ENCODE measurements at regions not wholly inside any gene's neighbourhood (a gene's known extent, or its start where the extent isn't known, plus 50 kb on each side); places are given as distances from the start of the nearest gene placed in this dataset.

DNA sequence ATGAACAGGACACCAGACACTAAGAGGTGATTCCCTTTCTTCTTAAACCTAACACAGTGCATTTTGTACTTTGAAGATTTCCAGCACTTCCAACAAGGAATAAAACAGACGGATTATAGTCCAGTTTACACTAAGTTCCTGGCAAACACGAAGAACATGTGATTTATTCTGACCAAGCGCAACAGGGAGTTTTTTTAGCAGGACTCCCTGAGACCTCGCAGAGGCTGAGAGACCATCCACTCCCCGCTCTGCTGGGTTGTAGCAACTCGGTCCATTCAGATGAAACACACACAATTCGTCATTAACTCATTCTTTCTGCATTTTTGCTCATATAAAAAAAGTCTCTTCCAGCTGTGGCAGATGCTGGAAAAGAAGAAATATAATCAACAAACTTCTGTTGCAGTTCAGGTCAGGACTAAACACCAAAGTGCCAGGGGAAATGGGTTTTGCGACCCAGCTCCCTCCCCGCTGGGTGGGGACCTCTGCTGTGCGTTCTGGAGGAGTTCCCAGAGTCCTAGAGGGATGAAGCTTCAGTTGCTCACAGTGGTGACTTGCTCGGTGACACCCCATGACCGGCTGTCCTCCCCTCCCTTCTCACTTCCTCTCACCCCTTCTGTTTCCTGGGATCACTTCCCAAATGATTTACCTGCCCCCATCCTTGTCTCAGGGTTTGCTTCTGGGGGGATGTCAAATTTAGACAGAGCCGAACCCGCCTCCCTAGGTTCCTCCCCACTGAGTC is 52.5 kb downstream of the KCNF1 start:
- no peak for DNase-seq

- DNase-seq, result no peak
These were observed 53.6 kb downstream of the KCNF1 start for GRCh38 chr2:10965241-10965843.

- DNase-seq, result no peak
These were observed 54.3 kb downstream of the KCNF1 start for GRCh38 chr2:10966056-10966455.

DNA sequence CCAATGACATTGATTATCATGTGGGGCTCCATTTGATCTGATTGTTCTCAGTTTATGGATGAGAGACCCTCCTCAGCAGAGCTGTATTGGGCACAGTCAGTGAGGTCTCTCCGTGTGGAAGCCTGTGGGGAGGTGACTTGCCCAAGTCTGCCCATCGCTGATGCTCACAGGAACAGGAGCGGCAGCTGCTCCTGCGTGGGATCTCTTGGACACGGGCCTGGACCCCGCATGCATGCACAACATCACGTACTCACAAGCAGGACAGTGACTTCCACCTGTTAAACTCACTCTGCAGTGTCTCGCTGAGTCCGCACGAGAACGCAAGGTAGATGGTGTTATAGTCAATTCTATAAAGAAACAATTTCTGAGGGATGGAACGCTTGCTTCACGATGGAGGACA is 55.0 kb downstream of the KCNF1 start:
- no peak for DNase-seq

DNA sequence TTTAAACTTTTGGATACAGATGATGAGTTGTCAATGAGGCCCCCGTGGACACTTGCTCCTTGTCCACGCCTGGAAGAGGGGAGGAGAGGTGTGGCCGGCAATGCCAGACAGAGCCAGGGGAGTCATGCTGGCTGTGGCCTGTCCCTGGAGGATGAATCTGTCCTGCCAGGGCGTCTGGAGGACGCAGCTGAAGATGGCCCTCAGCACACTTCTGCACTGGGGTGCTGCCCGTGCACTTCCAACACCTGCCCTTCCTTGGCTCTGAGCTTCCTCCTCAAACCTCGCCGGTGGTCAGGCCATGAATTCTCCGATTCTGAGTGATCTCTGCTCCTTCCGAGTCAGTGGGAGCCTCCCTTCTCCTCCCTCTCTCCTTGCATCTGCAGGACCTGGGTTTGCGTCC is 56.4 kb downstream of the KCNF1 start:
- no peak for DNase-seq

- DNase-seq, result no peak
These were observed 58.9 kb downstream of the KCNF1 start for GRCh38 chr2:10970666-10971065.

- no peak for DNase-seq
These were observed 59.6 kb downstream of the KCNF1 start for GRCh38 chr2:10971161-10971887.

- DNase-seq, result no peak
These were observed 60.1 kb downstream of the KCNF1 start for GRCh38 chr2:10971888-10972260.

DNA sequence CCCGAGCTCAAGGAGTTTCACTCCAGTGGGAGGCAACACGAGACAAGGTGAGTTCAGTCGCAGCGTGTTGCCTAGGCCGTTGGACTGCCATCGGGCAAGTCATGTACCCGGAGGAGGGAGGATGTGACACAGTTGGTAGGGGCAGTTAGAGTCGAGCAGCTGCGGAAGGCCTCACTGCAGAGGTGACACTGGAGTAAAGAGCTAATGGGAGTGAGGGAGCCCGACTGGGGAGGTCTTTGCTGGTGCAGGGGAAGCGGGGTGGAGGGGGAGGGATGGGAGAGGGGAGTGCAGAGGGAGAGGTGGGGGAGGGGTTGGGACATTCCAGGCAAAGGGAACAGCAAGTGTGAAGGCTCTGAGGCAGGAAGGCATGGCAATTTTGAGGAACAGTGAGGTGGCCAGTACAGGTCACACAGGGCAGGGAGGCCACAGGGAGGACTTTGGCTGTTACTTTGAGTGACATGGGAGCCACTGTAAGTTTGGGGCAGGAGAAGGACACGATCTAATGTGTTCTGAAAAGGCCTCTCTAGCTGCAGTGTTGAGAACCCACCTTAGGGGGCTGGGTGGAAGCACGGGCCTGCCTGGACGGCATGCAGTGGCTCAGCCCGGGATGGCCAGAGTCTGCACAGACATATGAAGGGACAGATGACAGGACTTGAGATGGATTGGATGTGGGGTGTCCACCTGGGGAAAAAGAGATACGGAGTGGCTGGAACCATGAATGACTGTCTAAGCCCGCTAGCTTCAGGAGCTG is 61.1 kb downstream of the KCNF1 start:
- no peak for DNase-seq

GRCh38 chr2:10973766-10974165 is 62.0 kb downstream of the KCNF1 start:
- no peak for DNase-seq

- DNase-seq, result no peak
These were observed 65.3 kb downstream of the KCNF1 start for GRCh38 chr2:10977003-10977402.

- DNase-seq, result no peak
These were observed 65.9 kb downstream of the KCNF1 start for GRCh38 chr2:10977621-10978020.

DNA sequence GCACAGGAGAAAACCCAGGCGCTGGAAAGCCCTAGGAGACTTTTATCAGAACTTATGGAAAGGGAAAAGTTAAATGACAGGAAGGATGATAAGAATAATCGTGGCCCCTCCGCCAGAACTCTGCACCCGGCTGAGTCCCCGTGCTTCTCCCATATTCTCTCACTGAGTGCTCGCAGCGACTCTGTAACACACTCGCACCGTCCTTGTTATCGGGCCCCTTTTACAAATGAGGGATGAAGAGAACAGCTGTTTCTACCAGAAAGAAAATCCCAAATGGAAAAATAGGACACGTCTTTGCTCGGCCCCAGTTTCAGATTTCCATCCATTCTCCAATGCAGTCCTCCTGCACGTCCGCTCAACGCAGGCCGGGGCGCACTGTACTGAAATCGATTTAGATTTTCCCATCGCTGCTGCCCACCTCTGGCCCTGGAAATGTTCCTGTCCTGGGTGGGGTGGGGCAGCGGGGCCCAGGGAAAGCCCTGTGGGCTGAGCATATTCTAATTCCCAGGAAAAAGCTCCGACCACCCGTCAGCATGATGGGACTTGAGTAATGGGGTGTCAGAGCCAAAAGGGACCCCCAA is 66.4 kb downstream of the KCNF1 start:
- no peak for DNase-seq

DNA sequence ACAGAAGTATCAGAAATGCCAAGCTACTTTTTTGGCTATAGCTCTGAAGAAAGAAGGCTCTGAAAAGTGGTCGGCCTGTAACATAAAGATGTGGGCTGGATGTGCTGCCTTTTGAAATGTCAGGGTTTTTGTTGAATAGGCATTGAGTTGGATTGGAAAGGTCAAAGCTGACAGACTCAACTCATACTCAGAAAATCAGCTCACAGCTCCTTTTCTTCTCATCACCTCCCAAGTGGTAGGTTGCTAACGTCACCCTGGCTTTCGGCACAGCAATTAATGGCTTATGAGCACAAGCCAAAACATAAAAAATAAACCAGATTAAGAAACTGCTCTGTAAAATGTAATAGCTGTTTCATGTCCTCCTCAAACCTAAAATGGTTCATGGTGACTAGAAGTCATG is 68.3 kb downstream of the KCNF1 start:
- DNase-seq, result no peak

- no peak for DNase-seq
These were observed 69.2 kb downstream of the KCNF1 start for GRCh38 chr2:10980886-10981425.

DNA sequence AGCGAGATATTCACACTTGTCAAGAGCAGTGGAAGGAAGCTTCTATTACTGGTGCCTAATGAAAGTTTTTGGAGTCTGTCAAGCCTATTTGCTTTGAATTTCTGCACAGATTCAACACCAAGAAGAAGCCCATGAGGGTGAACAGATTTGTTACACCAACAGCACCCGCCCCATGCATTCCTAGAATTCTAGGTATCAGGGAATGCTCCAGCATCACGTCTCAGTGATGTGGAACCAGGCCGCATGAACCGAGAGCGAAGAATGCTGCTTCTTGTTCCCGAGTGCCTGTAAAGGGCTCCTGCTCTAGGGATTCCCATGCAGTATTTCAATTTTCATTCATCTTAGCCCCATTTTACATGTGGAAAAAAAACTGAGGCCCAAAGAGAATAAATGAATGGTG is 69.7 kb downstream of the KCNF1 start:
- no peak for DNase-seq

DNA sequence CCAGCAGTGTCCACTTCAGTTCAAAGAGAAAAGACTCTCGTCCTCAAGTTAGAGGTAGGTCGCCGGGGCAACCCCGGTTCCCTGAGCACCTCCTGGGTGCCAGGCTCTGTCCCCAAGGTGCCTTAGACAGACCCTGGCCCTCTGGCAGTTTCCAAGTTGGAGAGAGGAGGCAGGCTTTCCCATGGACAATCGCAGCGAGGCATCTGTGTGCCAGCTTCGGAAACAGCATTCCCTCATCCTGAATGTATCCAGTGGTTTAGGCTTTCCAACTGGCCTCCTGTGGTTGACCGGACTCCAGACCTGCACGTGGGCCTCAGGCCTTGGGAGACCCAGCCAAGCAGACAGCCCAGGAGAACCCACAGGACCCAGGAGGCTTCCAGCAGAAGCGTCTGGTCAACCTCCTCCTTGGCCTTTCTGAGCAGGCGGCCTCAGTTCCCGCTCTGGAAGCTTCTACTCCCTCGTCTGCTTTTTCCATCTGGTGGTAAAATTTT is 70.3 kb downstream of the KCNF1 start:
- no peak for DNase-seq

GRCh38 chr2:10982931-10983701 is 71.4 kb downstream of the KCNF1 start:
- DNase-seq, result peak; percentile 88

- DNase-seq, result no peak
These were observed 72.0 kb downstream of the KCNF1 start for GRCh38 chr2:10983711-10984110.

GRCh38 chr2:10984418-10985135 is 72.8 kb downstream of the KCNF1 start:
- DNase-seq, result no peak

Measured in renal pelvis (tissue), 1 donor.